T-cell (primary cell): ENCODE measurements at regions not wholly inside any gene's neighbourhood (a gene's known extent, or its start where the extent isn't known, plus 50 kb on each side); places are given as distances from the start of the nearest gene placed in this dataset.

ENCODE experiments used
- ATAC-seq, 4 experiments: fragments of 200-7000 bp in 3 of 4; fragments of 150-1000 bp in 1 of 4; cut with Tn5 transposase; replicated peaks in 1 of 4; 1 replicate in 3 of 4; 2 replicates in 1 of 4; pipeline ENCODE4 v1.10.0; 2021; ENCODE audit warnings: moderate library complexity in 3 of 4, mild to moderate bottlenecking in 2 of 4, moderate number of reproducible peaks in 1 of 4
- CTCF ChIA-PET, 2 donors: fragments of 300-600 bp; sonication (Branson Sonifier 250); formaldehyde crosslinking; loops; one replicate each; lab custom pipeline; 2022; ENCODE audit warnings: antibody characterized with exemption in 2 of 2; lab: Charles Lee
- POLR2A ChIA-PET, 2 donors: fragments of 300-600 bp; sonication (Branson Sonifier 250); formaldehyde crosslinking; loops; one replicate each; lab custom pipeline; 2022; ENCODE audit warnings: antibody characterized with exemption in 2 of 2; lab: Charles Lee
- DNase-seq, 35 experiments: peaks; one replicate each; pipeline versions ENCODE4 v3.0.0 to v3.0.0-alpha.2; 2013 to 2023
- H3K27ac ChIP-seq: one replicate; pipeline ENCODE4 v1.5.1; 2013; ENCODE audit warnings: low read length
- H3K27me3 ChIP-seq, 2 experiments: replicated peaks in 1 of 2; 1 replicate in 1 of 2; 2 replicates in 1 of 2; pipeline versions ENCODE4 v1.6.1 to v1.7.0; 2013; ENCODE audit warnings: low read length in 1 of 2, mixed read lengths in 1 of 2; ENCODE audit not compliant: control insufficient read depth in 2 of 2, insufficient read depth in 2 of 2; ENCODE audit errors: extremely low read depth in 1 of 2
- H3K36me3 ChIP-seq, 2 donors: 1 replicate in 1 of 2; 2 replicates in 1 of 2; pipeline versions ENCODE4 v1.6.1 to v1.7.0; 2013; ENCODE audit warnings: low read length in 1 of 2; ENCODE audit not compliant: control insufficient read depth in 2 of 2, insufficient read depth in 1 of 2; ENCODE audit errors: extremely low read depth in 1 of 2
- H3K4me1 ChIP-seq, 2 experiments: 1 replicate in 1 of 2; 2 replicates in 1 of 2; pipeline versions ENCODE4 v1.6.1 to v1.7.0; 2013; ENCODE audit warnings: low read length in 2 of 2, mixed read lengths in 1 of 2; ENCODE audit not compliant: insufficient read depth in 2 of 2, control insufficient read depth in 1 of 2; ENCODE audit errors: extremely low read depth in 1 of 2
- H3K4me3 ChIP-seq, 2 donors: 1 replicate in 1 of 2; 2 replicates in 1 of 2; pipeline versions ENCODE4 v1.5.1 to v1.7.0; 2013; ENCODE audit warnings: mild to moderate bottlenecking in 2 of 2, low read length in 1 of 2, moderate library complexity in 1 of 2; ENCODE audit not compliant: control insufficient read depth in 1 of 2; ENCODE audit errors: extremely low read depth in 1 of 2
- H3K9me3 ChIP-seq: 2 replicates; pipeline ENCODE4 v1.7.0; 2013
- H3K27ac Mint-ChIP-seq, 2 donors: one replicate each; pipeline ENCODE4 v1.8.0; 2020 to 2021; ENCODE audit warnings: mild to moderate bottlenecking in 2 of 2, mixed read lengths in 2 of 2
- H3K27me3 Mint-ChIP-seq, 2 donors: one replicate each; pipeline ENCODE4 v1.8.0; 2021 to 2022; ENCODE audit warnings: mixed read lengths in 2 of 2
- H3K36me3 Mint-ChIP-seq: one replicate; pipeline ENCODE4 v1.8.0; 2021; ENCODE audit warnings: mixed read lengths
- H3K4me1 Mint-ChIP-seq, 3 donors: one replicate each; pipeline ENCODE4 v1.8.0; 2020 to 2022; ENCODE audit warnings: mixed read lengths in 3 of 3, mild to moderate bottlenecking in 1 of 3
- H3K4me3 Mint-ChIP-seq, 3 donors: one replicate each; pipeline ENCODE4 v1.8.0; 2020 to 2022; ENCODE audit warnings: mild to moderate bottlenecking in 3 of 3, mixed read lengths in 3 of 3, moderate library complexity in 3 of 3
- H3K9me3 Mint-ChIP-seq, 3 donors: one replicate each; pipeline ENCODE4 v1.8.0; 2020 to 2022; ENCODE audit warnings: mixed read lengths in 3 of 3
- WGBS: methylation state at CpG from one replicate; pipeline ENCODE4 v1.1.5; 2013; ENCODE audit warnings: missing lambda C conversion rate; ENCODE audit not compliant: insufficient coverage; 5-methylcytosine and 5-hydroxymethylcytosine counted together

- ATAC-seq (no peak), DNase-seq (no peak)
- Histone ChIP-seq H3K4me1 (no peaks in the 10 kb centered on the region), H3K27me3 (peaks cover 0 to 24% of the 10 kb centered on the region in 2 experiments), H3K27ac (no peak overlapping the region), H3K9me3 (no peaks in the 10 kb centered on the region), H3K36me3 (no peaks in the 10 kb centered on the region), H3K4me3 (no peak overlapping the region)
- no peak overlapping the region for H3K4me3 Mint-ChIP-seq
- CTCF ChIA-PET = no interaction called here
- peaks cover 0 to 5% (median 0%) of the 10 kb centered on the region in 3 donors for H3K4me1 Mint-ChIP-seq
- 53% methylated on average over 10 of the region's 11 CpGs for WGBS
- H3K36me3 Mint-ChIP-seq = no peaks in the 10 kb centered on the region
- H3K27me3 Mint-ChIP-seq = peaks cover 5 to 6% of the 10 kb centered on the region in 2 donors
- H3K27ac Mint-ChIP-seq = no peak overlapping the region
- H3K9me3 Mint-ChIP-seq = no peaks in the 10 kb centered on the region
- POLR2A ChIA-PET = no interaction called here
Measured at GRCh38 chr2:236632295-236633218, 62.9 kb downstream of the ACKR3 start.

DNA sequence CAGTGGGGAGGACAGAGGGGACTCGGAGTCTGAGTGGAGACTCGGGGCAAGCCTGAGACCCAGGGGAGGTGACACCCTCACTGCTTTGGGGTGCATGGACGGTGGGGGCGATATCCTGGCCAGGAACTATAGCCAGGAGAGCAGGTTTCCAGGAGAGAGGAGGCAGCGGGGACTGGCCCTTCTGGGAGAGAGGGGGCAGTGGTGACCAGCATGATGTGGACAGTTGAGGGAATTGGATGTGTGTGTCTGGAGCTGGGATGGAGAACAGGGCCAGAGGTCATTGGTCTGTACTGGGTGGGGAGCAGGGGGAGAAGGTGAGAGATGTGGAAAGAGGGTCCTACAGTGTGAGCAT is 63.6 kb downstream of the ACKR3 start:
- 59% methylated on average over 5 of the region's 5 CpGs for WGBS
- H3K4me3 ChIP-seq = no peak overlapping the region
- POLR2A ChIA-PET = no interaction called here

GRCh38 chr2:236633775-236634560 is 64.3 kb downstream of the ACKR3 start:
- H3K9me3 ChIP-seq = no peaks in the 10 kb centered on the region
- H3K4me3 ChIP-seq = no peak overlapping the region
- 88% methylated on average over 16 of the region's 26 CpGs for WGBS
- Mint-ChIP-seq H3K27me3 (peaks cover 5 to 11% of the 10 kb centered on the region in 2 donors), H3K27ac (no peak overlapping the region), H3K9me3 (no peaks in the 10 kb centered on the region), H3K36me3 (no peaks in the 10 kb centered on the region), H3K4me1 (peaks cover 0 to 5% (median 0%) of the 10 kb centered on the region in 3 donors), H3K4me3 (no peak overlapping the region)
- H3K27me3 ChIP-seq = peaks cover 0 to 28% of the 10 kb centered on the region in 2 experiments
- POLR2A ChIA-PET = no interaction called here
- no peak for ATAC-seq
- DNase-seq = no peak
- no peak overlapping the region for H3K27ac ChIP-seq
- H3K4me1 ChIP-seq = no peaks in the 10 kb centered on the region
- H3K36me3 ChIP-seq = no peaks in the 10 kb centered on the region
- CTCF ChIA-PET = no interaction called here

More for the DNA sequence above, 63.6 kb downstream of the ACKR3 start:
- peaks cover 0 to 29% of the 10 kb centered on the region in 2 experiments for H3K27me3 ChIP-seq
- H3K9me3 Mint-ChIP-seq = no peaks in the 10 kb centered on the region
- peaks cover 0 to 5% (median 0%) of the 10 kb centered on the region in 3 donors for H3K4me1 Mint-ChIP-seq
- H3K27ac Mint-ChIP-seq = no peak overlapping the region
- CTCF ChIA-PET = no interaction called here
- DNase-seq (no peak), ATAC-seq (no peak)
- H3K36me3 Mint-ChIP-seq = no peaks in the 10 kb centered on the region
- H3K27ac ChIP-seq = no peak overlapping the region
- H3K4me3 Mint-ChIP-seq = no peak overlapping the region
- no peaks in the 10 kb centered on the region for H3K36me3 ChIP-seq
- H3K27me3 Mint-ChIP-seq = peaks cover 5 to 11% of the 10 kb centered on the region in 2 donors
- H3K9me3 ChIP-seq = no peaks in the 10 kb centered on the region
- H3K4me1 ChIP-seq = no peaks in the 10 kb centered on the region

- Histone ChIP-seq H3K27ac (no peak overlapping the region), H3K4me3 (no peak overlapping the region), H3K4me1 (no peaks in the 10 kb centered on the region), H3K9me3 (no peaks in the 10 kb centered on the region), H3K36me3 (no peaks in the 10 kb centered on the region), H3K27me3 (peaks cover 0 to 33% of the 10 kb centered on the region in 2 experiments)
- Mint-ChIP-seq H3K4me3 (no peak overlapping the region), H3K27ac (no peak overlapping the region), H3K4me1 (peaks cover 0 to 5% (median 0%) of the 10 kb centered on the region in 3 donors), H3K9me3 (no peaks in the 10 kb centered on the region), H3K36me3 (no peaks in the 10 kb centered on the region), H3K27me3 (peaks cover 10 to 20% of the 10 kb centered on the region in 2 donors)
- DNase-seq = no peak
- no peak for ATAC-seq
- WGBS = 71% methylated on average over 3 of the region's 7 CpGs
- ChIA-PET CTCF (no interaction called here), POLR2A (no interaction called here)
Measured at GRCh38 chr2:236636261-236636660, 66.6 kb downstream of the ACKR3 start.

DNA sequence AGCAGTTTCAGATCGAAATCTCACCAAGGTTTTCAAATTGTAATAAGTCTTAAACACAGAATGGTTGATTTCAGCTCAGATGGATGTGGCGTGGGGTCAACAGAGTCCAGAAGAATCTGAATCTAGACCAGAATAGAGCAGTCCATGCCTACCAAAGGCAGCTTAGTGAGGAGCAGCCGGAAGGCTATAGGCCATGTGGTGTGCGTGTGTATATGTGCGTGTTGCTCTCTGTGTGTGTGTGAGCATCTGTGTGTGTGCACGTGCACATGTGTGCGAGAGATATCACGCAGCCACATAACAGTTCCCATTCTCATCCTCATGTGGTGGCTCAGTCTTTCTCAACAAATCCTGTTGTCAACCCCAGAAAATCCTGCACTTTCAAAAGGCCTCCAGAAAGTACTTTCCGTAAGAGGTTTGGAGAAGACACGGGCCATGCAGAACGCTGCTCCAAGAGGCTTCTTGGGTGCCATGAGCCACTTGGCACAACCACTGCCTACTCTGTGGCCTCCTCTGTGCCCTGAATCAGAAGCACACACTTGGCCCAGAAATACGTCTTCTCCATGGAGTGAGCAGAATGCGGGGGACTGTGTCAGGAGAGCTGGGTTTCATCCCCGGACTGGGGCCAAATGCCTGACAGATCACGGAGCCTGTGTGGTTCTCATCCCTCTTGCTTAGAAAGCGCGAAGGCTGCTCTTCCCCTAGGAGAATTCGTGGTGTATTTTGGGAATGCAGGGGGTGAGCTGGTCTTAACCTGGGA is 67.3 kb downstream of the ACKR3 start:
- WGBS = 75% methylated on average over 2 of the region's 18 CpGs
- no peaks in the 10 kb centered on the region for H3K9me3 ChIP-seq
- DNase-seq (no peak), ATAC-seq (no peak)
- no peak overlapping the region for H3K4me3 ChIP-seq
- no peak overlapping the region for H3K4me3 Mint-ChIP-seq
- no peak overlapping the region for H3K27ac Mint-ChIP-seq
- no peaks in the 10 kb centered on the region for H3K36me3 Mint-ChIP-seq
- H3K27me3 ChIP-seq = peaks cover 0 to 35% of the 10 kb centered on the region in 2 experiments
- H3K4me1 Mint-ChIP-seq = peaks cover 0 to 5% (median 0%) of the 10 kb centered on the region in 3 donors
- ChIA-PET POLR2A (no interaction called here), CTCF (no interaction called here)
- H3K27me3 Mint-ChIP-seq = peaks cover 14 to 20% of the 10 kb centered on the region in 2 donors
- no peak overlapping the region for H3K27ac ChIP-seq
- H3K36me3 ChIP-seq = no peaks in the 10 kb centered on the region
- no peaks in the 10 kb centered on the region for H3K4me1 ChIP-seq
- no peaks in the 10 kb centered on the region for H3K9me3 Mint-ChIP-seq
